ENCODE measurements at regions not wholly inside any gene's neighbourhood (a gene's known extent, or its start where the extent isn't known, plus 50 kb on each side); places are given as distances from the start of the nearest gene placed in this dataset.
"Not testable (repeated sequence)": the region's sequence is repeated elsewhere in the genome, so short reads cannot be mapped to it uniquely, and the experiment has no call there.

DNA sequence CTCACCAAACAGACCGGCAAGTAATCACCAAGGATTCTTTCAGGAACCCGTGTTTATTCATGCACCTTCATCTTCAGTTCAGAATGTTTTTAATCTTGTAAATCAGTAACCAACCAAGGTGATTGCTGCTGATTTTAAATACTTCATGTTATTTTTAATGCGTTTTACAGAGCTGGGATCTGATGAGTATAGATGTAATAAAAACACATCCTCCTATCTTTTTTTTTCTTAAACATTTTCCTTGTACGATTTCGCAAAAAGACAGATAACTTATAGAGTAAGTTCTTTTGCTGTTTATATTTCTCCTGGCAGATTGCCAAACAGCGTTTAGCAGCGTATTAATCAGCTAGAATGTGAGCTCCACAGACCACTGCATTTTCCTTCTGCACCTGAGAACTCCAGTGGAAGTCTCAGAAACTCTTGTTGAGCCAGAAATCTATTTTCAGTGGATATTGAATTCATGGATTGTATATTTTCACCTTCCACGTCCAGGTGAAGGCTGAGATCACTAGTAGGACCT is 397.8 kb upstream of the NRP1 start:
- peak; percentile 37 for DNase-seq

DNA sequence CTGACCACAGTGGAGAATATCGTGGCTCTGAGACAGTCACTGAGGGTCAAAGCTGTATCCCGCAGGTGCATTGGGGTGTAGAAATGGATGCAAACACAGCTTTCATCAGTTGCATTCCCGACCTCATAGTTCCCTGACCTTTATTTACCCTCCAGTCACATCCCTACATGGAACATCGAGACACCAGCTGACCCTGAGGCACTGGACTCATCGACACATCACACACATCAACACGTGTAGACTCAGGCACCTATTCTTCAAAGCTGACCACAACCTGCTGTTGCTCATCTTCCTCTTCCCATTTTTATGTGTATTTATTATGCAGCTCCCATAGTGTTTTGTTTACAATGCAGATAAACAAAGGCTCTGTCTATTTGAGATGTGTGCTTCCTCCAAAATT is 396.9 kb upstream of the NRP1 start:
- DNase-seq: no peak

DNA sequence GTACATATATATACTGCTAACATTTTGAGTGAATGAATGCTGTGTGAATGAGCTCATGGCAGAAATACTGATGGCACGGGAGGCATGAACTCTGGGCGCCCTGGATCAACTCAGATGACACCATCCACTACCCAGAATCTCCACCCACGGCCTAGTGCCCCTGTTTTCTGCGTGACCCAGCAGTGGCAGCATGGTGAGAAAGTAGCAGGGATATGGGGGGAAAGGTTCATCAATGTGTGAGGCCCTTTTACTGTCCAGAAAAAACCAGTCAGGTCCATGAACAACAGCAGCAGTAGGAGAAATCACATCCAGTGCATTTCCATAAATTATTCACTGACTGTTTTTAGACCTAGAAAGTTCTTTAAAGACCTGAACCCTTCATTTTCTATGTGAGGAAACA is 391.0 kb upstream of the NRP1 start:
- DNase-seq: no peak

DNA sequence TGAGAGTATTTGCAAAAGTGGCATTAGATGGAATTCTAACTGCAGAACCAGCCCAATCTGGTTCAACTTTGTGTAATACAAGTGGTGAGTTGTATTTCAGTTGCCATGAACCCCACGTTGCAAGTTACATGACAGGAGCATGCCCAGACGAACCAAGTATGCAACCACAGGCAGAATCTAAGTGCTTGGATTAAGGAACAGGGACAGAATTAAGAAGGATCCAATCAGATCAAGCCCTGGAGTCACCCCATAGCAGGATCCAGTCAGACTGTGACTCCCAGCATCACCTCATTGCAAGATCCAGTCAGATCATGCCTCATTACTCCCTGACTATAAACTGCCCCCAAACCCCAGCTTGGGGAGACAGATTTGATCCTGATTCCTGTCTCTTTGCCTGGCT is 388.7 kb upstream of the NRP1 start:
- no peak for DNase-seq

DNA sequence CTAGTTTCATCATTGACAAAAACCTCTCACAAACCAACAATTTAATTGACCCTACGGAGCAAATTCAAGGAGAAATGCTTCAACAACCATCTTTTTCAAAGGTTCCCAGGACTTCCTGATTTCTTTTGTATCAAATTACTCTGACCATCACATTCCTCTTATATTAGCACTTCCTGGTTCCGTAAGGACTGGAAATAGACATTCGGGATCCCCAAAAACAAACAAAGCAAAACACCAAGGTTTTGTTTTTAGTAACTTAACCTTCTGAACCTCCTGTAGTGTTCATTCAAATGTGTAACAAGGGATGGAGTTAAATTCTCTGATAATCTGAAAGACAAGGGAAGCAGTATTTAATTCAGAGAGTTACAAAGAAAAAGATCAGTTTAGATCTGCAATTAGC is 387.6 kb upstream of the NRP1 start:
- peak; percentile 32 for DNase-seq

DNA sequence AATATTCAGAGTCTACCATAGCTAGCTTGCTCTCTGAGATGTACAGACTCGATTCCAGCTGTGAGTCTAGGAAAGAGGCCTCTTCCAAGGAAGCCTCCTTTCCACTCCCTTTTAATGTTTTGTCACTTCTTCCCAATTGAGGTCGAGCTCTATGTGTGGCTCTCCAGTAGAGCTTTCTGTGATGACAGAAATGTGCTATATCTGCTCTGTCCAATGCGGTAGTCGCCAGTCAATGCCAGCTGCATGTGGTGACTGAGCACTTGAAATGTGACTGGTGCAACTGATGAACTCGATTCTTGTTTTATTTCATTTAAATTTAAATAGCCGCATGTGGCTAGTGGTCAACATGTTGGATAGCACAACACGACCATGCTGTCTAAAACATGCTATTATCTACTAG is 387.0 kb upstream of the NRP1 start:
- DNase-seq: no peak

DNA sequence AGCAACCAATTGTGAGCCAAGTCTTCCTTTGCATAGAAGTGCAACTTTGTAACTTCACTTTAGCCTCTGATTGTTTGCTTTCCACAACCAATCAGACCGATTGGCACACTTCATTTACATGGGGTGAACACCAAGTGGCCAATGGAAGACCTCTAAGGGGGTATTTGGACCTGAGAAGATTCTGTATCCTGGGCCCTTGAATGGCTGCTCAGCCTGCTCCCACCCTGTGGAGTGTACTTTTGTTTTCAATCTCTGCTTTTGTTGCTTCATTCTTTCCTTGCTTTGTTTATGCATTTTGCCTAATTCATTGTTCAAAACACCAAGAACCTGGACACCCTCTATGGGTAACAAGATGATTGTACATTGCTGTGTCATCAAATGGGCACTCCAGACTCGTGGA is 385.7 kb upstream of the NRP1 start:
- DNase-seq: no peak

DNA sequence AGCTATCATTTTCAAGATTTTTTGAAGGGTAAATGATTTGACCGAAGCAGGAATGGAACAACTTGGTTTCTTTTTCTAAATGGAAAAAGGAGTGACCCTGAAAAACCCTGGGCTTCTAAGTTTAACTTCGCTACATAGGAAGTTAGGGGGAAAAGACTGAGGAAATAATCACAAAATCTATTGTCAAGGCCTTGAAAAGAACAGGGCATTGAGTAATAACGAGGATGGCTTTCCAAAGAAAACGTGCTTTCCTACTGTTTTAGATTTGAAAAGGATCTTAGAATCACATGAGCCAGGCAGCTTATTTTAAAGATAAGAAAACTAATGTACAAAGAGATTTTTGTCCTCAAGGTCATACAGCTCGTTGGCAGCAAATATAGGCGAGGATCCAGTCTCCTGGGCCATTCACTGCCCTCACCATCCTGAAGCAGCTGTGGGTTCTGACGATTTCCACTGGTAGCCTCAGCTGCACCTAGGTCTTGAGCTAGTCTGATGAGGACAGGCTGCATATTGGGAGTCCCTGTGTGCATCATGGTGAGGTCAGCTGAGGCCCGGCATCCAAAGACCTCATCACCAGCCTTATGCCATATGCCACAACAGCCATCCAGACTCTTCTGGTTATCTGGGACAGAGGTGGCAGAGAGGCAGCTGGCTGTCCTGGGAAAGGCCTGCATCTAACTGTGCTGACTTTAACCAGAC is 384.7 kb upstream of the NRP1 start:
- DNase-seq: no peak

DNA sequence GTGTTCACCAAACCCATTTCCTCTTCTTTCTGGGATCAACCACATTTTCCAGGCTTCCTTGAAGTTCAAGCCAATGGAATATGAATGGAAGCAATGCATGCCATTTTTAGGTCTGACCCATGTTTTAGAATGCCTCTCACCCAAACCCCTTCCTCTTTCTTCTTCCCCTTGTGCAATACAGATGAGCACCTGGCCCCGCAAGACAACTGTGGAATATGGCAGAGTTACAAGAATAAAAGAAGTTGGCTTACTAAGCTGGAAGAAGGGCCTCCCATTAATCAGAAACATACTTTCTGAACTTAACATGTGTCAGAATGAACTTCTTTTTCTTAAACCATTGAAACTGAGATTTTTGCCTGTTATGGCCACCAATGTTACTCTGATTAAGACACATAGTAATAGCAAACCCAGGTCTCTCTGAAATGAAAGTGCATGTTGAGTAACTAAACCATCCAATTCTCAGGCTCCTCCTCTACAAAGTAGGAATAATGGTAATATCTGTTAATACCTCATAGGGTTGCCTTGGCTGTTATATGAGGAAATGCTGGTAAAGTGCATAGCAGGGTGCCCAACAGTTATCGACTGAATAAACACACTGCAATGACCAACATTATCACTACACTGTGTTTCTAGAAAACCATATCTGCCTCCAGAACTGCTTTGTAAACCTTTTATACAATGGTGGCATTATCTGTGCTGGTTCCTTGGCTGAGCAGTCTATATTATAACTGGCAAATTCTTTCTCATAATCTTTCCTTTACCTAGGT is 382.2 kb upstream of the NRP1 start:
- DNase-seq: no peak

DNA sequence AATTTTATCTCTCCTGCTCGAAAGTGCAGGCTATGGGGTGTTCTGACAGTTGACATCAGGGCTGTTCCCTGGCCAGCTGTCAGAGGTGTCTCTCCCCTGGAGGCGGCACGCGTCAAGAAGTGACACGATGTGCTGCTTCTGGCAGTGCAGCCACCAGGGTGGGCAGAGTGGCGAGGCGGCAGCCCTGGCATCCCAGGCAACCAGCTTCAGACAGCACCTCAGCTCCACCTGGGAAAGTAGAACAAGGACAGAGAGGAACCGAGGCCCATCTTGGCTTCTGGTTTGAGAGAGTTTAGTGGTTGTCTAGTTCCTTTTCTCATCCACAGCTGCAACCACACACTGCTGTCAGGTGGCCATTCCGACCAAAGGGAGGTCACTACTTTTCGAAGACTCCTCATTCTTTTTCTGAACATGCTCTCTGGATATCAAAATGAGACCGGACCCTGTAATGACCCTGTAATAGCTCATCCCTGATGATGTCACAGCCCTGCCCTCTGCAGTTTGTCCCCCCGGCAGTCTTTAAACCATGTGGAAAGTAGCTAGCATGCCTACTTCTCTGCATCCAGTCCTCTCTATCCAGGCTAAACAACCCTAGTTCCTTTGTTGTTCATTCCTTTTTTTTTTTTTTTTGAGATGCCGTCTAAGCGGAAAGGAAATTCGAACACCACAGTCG is 381.0 kb upstream of the NRP1 start:
- DNase-seq: no peak

DNA sequence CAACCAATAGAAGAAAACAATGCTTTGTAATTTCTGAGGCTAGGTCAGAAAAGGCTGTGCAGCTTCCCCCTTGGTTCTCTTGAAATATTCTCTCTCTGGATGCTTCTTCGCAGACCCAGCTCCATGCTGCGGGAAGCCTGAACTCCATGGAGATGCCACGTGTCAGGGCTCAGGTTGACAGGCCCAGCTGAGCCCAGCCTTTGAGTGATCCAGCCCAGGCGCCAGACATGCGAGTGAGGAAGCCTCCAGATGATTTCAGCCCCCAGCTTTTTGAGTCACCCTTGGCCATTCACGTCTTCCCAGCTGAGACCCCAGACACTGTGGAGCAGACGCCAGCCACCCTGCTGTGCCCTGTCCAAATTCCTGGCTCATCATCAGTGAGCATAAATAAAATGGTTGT is 378.4 kb upstream of the NRP1 start:
- DNase-seq: no peak

DNA sequence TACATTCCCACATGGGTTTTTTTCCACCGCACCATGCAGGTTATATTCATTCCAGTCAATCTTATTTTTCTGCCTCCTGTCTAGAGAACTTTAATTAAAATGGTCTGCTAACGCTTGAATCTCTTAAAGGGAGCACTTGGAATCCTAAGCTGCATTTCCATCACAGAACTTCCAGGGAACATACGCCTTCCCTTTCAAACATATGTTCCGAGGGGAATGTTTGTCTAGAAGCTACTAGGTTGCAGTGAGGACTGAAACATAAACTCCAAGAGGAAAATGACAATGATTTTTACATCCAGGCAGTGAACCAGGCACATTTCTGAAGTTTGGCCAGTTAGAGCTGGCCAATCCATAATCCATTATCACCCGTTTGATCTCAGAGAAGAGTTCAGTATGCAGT is 375.5 kb upstream of the NRP1 start:
- no peak for DNase-seq

DNA sequence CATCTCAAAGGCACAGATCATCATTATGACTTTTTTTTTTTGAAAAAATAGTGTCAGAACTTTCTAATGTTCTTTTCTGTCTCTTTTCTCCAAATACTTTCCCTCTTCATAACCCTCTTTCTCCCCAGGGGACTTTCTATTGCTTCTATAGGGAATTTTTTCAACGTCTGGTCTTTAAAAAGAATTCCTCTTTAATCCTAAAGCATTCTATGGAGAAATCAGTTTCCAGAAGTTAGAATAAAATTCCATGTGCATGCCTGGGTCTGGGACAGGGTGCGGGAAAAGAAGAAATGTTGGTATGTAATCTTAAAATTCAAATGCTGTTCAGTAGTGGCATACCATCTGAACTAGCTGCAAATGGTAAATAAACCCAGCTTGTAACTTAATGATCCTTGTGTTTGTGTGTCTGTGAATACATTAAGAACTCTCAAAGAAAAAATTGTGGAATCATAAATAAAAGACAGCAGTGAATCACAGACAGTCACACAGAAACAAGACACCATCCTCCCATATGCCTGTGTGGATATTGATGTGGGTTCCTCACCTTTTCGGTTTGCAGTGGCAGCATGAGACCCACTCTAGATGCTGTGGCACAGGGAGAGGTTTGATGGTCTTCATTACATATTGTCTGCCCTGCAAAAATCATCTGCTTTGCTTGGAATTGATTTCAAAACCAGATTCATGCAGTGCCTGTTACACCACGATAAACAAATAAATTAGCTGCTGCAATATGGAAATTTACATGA is 374.7 kb upstream of the NRP1 start:
- peak; percentile 75 for DNase-seq

DNA sequence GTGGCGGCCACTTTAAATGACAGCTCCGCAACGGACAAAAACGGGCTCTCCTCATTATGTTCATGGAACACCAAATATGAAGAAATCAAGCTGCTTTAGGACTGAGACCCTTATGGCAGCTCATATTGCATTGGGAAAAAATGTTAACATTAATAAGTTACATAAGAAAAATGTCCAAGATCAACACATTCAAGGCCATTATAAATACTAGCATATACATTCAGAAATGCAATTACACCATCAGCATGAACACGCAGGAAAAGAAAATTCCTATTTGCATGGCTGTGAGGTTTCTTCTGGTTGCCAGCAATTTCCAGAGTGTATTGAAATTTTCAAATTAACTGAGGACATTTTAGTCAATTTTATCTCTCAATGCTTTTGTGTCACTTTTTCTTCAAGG is 374.1 kb upstream of the NRP1 start:
- peak; percentile 25 for DNase-seq

DNA sequence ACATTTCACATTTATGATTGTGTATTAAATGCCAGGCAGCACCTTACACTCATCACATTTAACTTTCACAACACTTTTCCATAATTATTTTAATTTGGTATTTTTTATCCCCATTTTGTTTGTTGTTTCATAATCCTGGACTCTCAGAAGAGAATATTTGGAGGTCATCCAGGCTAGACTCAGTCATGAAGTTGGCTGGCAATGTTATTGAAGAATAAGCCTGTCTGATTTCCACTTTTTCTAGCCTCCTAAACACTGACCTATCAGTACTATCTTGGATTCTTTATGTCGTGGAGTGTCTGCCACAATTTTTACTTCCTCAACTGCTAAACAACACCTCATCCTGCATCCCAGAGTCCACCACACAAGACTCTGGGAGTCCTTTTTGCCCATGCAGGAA is 372.3 kb upstream of the NRP1 start:
- peak; percentile 48 for DNase-seq

DNA sequence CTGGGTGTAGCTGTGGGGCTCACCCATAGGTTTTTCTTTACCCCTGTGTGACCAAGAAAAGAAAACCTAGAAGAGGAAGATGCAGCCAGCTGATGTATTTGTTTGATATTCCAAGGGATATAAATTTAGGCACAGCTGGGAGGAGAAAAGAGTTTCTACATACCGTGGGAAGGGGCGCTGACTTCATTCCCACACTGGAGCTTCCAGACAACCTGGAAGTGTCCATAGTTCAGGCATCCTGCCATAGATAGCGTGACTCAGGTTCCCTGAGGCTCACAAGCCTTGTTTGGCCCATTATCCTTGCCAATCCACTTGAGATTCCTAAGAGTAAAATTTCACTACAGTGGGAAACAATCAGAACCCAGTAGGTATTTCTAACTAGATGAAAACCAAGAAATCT is 371.7 kb upstream of the NRP1 start:
- peak; percentile 84 for DNase-seq

DNA sequence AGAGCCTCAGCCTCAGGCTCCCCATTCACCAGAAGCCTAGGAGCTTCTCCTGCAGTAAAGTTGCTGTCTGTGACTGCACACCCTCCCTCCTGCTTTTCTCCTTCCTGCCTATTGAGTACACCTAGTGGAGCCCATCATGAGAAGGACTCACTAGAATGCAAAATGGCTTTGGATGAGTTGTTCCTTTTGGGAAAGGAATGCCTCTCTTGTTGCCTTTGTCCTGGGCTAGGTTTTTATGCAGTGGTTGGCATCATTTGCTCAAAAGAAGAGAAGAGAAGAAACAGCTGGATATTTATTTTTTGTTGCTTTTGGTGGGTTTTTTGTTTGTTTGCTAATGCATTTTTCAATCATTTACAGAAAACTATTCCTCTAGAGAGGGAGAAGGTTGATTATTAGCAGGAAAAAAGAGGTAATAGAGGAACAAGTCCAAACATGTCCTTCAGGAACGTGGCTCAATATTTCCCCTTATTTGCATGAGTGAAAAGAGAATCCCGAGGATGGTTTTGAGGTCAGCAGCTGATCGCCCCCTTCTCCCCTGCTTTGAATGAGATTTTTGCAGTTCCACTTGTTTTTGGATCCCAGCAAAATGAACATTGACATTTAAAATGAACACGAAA is 369.9 kb upstream of the NRP1 start:
- no peak for DNase-seq

DNA sequence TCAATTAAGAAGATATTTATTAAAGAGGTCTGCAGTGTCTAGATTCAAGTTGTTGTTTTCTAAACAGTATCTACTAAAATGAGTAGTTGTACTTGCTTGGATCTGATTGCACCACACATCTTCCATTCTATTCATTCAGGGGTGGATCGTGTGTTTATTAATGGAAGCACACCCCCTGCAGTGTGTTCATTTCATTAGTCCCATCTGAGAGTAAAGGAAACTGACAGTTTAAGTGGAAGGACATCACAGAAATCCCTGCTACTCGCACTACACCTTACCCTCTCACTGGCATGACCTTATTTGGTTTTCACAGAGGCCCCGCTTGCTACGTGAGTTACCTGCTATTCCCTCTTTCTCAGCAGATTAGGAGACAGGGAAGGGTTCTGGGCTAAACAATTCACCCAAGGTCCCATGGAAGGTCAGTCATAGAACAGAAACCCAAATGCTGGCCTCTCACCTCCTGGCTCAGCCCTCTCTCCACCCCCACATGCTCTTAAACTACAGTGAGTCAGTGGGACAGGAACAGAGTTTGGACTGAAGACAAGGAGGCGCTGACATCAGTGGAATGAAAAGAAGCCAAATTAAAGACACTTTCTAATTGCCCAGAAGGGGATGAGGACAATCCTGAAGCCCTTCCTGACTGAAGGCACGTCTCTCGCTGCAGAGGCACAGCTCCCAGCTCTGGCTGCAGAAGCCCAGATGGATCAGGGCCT is 369.2 kb upstream of the NRP1 start:
- peak; percentile 69 for DNase-seq

DNA sequence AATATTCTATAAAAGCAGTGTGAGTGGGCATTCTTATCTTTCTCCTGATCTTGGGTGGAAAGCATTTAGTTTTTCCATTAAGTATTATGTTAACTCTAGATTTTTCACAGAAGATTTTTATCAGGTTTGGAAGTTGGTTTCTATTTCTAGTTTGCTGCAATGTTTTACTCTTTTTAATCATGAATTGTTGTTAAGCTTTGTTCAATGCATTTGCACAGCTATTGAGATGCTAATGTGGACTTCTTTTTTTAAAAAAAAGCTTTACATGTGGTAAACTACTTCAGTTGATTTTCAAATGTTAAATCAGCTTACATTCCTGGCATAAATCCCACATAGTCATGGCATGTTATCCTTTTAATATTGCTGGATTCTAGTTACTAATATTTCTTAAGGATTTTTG is 363.6 kb upstream of the NRP1 start:
- peak; percentile 25 for DNase-seq

DNA sequence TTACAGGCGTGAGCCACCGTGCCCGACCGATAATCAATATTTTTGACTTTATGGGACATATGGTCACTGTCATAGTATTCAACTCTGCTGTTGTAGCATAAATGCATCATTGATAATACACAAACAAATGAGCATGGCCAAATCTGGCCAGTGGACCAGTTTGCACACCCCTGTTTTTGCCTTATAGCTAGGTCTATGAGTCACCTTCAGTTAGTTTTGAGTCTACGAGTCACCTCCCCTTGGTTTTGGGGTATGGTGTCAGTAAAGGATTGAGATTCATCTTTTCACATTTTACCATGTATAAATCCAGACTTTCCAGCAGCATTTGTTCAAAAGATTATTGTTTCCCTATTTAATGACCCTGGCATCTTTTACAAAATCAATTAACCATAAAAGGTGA is 362.5 kb upstream of the NRP1 start:
- DNase-seq: peak; percentile 35

DNA sequence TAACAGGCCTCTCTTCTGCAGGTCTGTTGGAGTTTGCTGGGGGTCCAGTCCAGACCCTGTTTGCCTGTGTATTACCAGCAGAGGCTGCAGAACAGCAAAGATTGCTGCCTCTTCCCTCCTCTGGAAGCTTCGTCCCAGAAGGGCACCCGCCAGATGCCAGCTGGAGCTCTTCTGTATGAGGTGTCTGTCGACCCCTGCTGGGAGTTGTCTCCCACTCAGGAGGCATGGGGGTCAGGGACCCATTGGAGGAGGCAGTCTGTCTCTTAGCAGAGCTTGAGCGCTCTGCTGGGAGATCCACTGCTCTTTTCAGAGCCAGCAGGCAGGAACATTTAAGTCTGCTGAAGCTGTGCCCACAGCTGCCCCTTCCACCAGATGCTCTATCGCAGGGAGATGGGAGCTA is 361.1 kb upstream of the NRP1 start:
- DNase-seq: no peak

DNA sequence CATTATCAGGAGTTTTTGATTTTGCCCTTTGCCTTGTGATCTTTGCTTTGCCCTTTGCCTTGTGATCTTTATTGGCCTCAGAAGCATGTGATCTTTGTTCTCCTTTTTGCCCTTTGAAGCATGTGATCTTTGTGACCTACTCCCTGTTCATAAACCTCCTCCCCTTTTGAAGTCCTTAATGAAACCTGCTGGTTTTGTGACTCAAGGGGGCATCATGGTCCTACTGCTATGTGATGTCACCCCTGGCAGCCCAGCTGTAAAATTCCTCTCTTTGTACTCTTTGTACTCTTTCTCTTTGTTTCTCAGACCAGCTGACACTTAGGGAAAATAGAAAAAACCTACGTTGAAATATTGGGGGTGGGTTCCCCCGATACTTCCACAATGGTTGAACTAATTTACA is 356.1 kb upstream of the NRP1 start:
- DNase-seq: not testable (repeated sequence)
